ENCODE measurements at regions not wholly inside any gene's neighbourhood (a gene's known extent, or its start where the extent isn't known, plus 50 kb on each side); places are given as distances from the start of the nearest gene placed in this dataset.

DNA sequence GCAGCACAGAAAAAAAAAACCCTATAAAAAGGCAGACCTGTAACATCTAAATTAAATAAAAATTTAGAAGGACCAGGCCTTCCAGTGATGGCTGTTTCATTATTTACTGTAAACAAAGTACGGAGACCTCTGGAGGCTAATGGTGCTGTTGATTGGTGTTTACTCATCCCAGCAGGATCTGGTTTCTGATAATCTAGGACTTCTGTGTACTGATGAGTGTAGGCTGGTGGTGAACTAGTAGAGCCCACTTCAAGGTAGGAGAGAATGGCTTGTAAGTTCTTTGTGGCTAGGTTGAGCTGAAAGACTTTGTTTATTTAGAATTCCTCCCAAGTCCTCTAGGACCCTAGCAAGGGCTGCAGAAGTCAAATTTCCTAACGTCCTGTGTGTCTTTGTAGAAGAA lies 398.1 kb upstream of the PITX2 start:
- TF ChIP-seq SUZ12 (IDR thresholded peaks at IDR 0.05; ENCODE audit: extremely low read depth, insufficient read depth, insufficient read length) (no peak), YY1 (IDR thresholded peaks at IDR 0.05; ENCODE audit: insufficient read depth, insufficient read length) (no peak), ZNF274 (IDR thresholded peaks at IDR 0.05; ENCODE audit: low read depth, low read length) (no peak)

Data from NT2/D1 (cell line).